ENCODE measurements at regions not wholly inside any gene's neighbourhood (a gene's known extent, or its start where the extent isn't known, plus 50 kb on each side); places are given as distances from the start of the nearest gene placed in this dataset.

DNA sequence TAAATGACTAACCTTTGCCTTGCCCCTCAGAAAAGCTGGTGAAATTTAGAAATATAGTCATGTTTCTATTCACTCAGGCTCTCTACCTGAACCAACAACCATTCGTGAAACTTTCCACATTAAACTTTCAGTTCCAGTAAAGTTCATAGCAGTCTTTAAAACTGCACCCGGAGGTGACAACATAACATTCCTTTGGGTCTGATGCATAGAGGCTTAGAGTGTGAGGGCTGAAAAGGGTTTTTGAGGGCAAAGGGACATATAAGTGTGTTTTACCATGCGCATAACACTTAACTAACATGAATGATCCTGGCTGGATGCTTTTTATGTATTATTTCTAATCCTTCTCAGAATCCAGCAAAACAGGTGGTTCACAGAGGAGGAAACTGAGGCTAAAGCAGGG is 471.7 kb upstream of the MCTP2 start:
- no peak overlapping the region for H4K8ac ChIP-seq (ENCODE audit: low read depth in 2 of 2, low read length in 2 of 2)
- no peak overlapping the region for H3K4me3 ChIP-seq (ENCODE audit: insufficient read depth, low read depth, low read length)
- H3K4me1 ChIP-seq (ENCODE audit: control insufficient read depth, insufficient read depth, low read length), result no peaks in the 10 kb centered on the region
- no peak overlapping the region for H2AFZ ChIP-seq (replicated peaks; ENCODE audit: low read length, poor library complexity)
- dilution Hi-C loops (cut with HindIII; ENCODE audit: low sequenced_read_pairs, unreplicated experiment), result no loop called here
- no peak overlapping the region for H3K4ac ChIP-seq (ENCODE audit: low read depth, low read length)
- H3K9ac ChIP-seq (ENCODE audit: low read depth, low read length), result no peak overlapping the region
- H3K23ac ChIP-seq (ENCODE audit: low read depth, low read length), result no peak overlapping the region
- DNase-seq, result no peak
- H3K4me2 ChIP-seq (ENCODE audit: low read depth, low read length), result no peak overlapping the region
- no peak overlapping the region for H3K56ac ChIP-seq (ENCODE audit: extremely low read depth, insufficient read depth, low read length)
- H2BK5ac ChIP-seq (ENCODE audit: low read depth, low read length, poor library complexity, severe bottlenecking), result no peak overlapping the region
- H3K14ac ChIP-seq (replicated peaks; ENCODE audit: low read depth, low read length), result no peak overlapping the region
- no peak overlapping the region for H4K91ac ChIP-seq (ENCODE audit: insufficient read depth, low read depth, low read length)
- H4K20me1 ChIP-seq (ENCODE audit: insufficient read depth, low read length), result no peaks in the 10 kb centered on the region
- no peak overlapping the region for H2BK20ac ChIP-seq (ENCODE audit: low read depth, low read length)
- intact Hi-C loops (cut with micrococcal nuclease), result no loop called here
- ATAC-seq (ENCODE audit: low read depth), result no peak
- no peak overlapping the region for H2AK5ac ChIP-seq (ENCODE audit: low read depth, low read length)
- H3K9me1 ChIP-seq (ENCODE audit: insufficient read depth, low read length), result no peaks in the 10 kb centered on the region
- no peaks in the 10 kb centered on the region for H3K27me3 ChIP-seq (ENCODE audit: control insufficient read depth, insufficient read depth, low read length)
- H4K5ac ChIP-seq (ENCODE audit: low read depth, low read length), result no peak overlapping the region
- POLR2A ChIA-PET (ENCODE audit: unreplicated experiment), result no interaction called here
- H3K18ac ChIP-seq (ENCODE audit: low read depth, low read length), result no peak overlapping the region
- H3K79me1 ChIP-seq (ENCODE audit: low read depth in 1 of 2, low read length in 2 of 2), result no peaks in the 10 kb centered on the region
- H2BK120ac ChIP-seq (ENCODE audit: low read depth, low read length), result no peak overlapping the region
- BruUV-seq (replicated peaks), result no TSS peak
- CTCF ChIA-PET, result no interaction called here
- no peaks in the 10 kb centered on the region for H3K36me3 ChIP-seq (ENCODE audit: control insufficient read depth, insufficient read depth, low read length)
- no peak overlapping the region for H2AK9ac ChIP-seq (replicated peaks; ENCODE audit: low read depth, low read length, poor library complexity)
- no peak overlapping the region for H3K27ac ChIP-seq (ENCODE audit: insufficient read depth, low read length)
- no peak overlapping the region for H2BK15ac ChIP-seq (ENCODE audit: low read depth, low read length)
- in situ Hi-C loops (cut with MboI; ENCODE audit: low sequenced_read_pairs), result no loop called here
- no peak for TF ChIP-seq FOS (IDR thresholded peaks at IDR 0.05; ENCODE audit: low read depth, low read length)
- TF ChIP-seq USF2 (IDR thresholded peaks at IDR 0.05; ENCODE audit: low read depth, low read length), result no peak
- no peak for TF ChIP-seq MXI1 (IDR thresholded peaks at IDR 0.05; ENCODE audit: borderline replicate concordance, low read depth, low read length)
- no peak for TF ChIP-seq RAD21 (IDR thresholded peaks at IDR 0.05; ENCODE audit: low read length)
- no peak for TF ChIP-seq SMC3 (IDR thresholded peaks at IDR 0.05; ENCODE audit: low read depth, low read length)
- no peak for TF ChIP-seq MAFK (IDR thresholded peaks at IDR 0.05; ENCODE audit: low read depth, low read length)
- no peak for TF ChIP-seq MAZ (IDR thresholded peaks at IDR 0.05; ENCODE audit: borderline replicate concordance, low read depth, low read length)
- no peak for TF ChIP-seq NFE2L2 (IDR thresholded peaks at IDR 0.05; ENCODE audit: low read depth, low read length)
- no peak for TF ChIP-seq POLR2A (IDR thresholded peaks at IDR 0.05; ENCODE audit: low read depth, low read length)
- H3K9me3 ChIP-seq (ENCODE audit: control insufficient read depth, insufficient read depth, low read length), result peaks cover 10% of the 10 kb centered on the region
- WGBS, 2 experiments (ENCODE audit: extremely low coverage in 2 of 2, insufficient read length in 1 of 2), result no CpG with 5 or more reads among the region's 3 CpGs
